ENCODE measurements at regions not wholly inside any gene's neighbourhood (a gene's known extent, or its start where the extent isn't known, plus 50 kb on each side); places are given as distances from the start of the nearest gene placed in this dataset.

DNA sequence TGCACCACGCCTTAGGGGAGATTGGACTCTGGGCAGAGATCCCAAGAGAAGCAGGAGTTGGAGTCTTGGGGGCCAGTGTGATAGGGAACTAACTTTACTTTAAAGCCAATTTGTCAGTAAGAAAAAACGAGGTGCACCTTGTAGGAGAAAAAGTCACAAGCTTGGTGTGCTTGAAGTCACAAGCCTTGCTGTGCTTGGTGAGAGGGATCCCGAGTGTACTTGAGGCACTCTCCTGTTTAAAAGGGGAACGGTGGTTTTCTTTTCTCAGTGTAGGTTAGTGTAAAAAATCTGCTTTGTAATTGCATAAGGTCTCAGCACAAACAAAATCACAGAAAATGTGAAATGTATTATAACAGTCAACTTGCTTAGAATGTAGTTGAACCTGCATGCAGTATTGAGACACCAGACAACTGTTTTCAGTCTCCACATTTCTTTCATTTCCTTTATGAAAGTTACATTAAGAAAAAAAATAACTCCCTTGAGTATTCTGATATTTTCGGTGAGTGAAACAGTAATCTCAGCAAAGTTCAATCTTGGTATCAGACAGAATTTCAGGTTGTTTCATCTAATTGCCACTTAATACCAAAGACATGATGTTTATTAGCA lies 111.1 kb upstream of the DUSP22 start:
- DNase-seq: no peak

DNA sequence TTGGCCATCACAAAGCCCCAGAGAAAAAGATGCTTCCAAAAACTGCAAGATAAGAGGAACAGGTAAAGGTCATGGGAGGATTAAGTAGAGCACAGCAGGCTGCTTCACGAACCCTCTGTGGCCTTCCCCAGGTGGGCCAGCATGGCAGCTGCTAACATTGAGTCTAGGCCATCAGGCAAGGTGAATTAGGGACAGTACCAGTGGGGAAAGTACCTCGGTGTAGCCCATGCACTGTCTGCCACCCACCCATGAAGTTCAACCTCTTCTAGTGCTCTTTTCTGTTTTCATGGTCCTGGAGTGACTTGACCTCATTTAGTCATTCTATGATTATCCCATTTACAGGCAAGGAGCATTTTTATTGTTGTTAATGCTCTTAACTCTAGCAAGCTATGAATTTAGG lies 108.6 kb upstream of the DUSP22 start:
- no peak for DNase-seq

DNA sequence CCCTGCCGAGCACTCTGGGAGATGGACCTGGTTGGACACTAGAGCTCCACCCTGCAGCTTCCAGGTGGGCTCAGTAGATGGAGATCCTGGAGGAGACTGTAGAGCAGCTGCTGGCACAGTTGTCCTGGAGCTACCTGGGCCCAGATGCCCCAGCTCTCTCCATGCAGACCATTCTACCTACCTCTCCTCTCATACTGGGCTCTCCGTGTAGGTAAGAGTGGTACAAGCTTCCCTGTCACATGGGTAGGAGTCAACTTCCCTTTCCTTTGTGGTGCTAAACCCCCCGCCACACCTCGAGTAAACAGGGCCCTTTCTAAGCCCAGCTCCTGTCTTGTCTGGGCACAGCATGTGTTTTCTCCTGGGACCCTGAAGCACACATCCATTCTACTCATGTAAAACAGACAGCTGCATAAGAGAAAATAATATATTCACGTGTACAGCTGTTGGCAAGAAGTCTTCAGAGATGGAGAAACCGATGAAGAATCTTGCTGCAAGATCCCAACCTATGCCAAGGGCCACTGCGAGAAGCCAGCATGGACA lies 108.1 kb upstream of the DUSP22 start:
- no peak for DNase-seq

DNA sequence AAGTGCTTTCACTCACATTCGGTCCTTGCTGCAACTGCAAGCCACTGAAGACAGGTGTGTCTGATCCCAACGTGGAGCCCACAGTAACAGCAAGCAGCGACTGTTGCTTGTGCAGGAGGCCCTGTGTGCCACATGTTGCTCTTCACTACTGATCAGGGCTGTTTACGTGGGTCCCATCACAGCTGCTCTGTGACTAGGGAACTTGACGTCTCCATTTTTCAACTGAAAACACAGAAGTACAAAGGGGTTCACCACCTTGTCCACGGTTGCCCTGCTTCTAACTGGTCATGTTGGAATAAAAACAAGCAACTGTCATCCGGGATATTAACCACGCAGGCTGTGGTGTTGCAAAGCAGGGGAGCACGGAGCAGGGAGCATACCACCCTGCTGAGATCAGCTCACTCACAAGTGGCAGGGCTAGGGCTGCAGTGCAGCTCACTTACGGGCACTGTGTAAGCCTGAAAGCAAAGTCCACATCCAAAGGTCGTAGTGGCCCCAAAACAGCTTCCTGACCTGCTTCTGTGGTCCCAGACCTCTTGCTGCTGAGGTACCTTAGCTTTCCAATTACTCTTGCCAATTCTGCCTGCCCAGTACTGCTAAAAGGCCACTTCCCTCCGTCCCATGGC lies 105.8 kb upstream of the DUSP22 start:
- no peak for DNase-seq

DNA sequence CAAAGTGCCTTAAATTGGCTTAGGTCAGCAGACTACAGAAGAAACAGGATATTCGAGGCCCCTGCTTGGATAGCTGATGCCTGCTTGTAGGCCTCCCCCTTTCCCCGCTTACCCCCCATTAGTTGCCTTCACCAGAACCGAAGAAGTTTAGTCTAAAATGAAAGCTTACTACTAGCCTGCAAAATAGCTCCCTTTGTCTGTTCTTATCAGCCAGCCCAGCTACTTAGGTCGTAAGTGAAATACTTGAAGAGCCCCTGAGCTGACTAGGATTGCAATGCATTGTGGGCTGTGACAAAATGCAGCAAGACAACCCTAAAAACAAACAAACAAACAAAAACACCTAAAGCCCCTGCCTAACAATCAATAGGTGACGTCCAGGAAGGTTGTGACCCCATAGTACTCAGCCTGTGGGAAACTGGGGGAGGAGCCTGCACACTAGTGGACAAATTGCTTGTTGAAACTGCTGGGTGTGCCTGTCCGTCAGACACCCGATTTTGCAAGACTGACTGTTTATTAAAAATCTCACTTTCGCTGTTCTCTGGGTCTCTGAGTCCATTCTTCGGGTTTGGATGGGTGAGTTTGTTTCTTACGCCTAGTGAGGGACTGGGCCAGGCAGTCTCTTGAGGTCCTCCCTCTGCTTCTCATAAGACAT lies 105.0 kb upstream of the DUSP22 start:
- no peak for DNase-seq

DNA sequence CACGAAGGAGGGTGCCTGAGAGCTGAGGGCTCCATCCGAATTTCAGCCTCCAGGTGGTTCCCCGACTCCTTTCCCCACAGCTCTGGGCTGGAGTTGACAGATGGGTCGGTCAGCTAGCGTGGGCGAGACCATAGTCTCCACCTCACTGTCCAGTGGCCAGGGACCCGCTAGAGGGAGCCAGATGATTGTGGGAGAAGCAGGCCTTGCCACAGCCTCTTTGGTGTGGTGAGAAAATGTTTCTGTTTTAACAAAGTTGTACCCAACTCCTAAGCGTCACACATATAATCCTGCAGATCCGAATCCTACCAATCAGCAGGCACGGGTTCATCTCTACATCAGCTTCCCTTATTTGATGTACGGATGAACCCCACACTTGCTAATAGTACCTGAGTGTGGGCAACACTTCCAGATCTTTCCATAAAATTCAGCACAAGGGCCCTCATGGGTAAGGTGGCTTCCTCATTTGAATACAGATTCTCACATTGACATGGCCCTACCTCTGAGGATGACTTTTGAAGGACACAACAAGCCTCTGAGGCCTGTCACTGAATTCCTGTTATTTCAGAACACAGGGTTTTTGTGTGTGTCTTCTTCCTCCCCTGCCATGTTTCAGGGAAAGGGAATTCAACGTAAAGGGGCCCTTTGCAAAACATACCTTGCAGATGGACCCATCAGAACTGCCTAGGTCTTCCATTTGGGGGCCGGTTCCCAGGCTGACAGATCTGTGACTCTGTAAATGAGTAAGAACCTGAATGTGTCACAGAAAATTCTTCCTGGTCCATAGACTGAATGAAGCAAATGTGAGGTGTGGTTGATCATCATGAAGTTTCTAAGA lies 103.2 kb upstream of the DUSP22 start:
- DNase-seq: peak; percentile 71

DNA sequence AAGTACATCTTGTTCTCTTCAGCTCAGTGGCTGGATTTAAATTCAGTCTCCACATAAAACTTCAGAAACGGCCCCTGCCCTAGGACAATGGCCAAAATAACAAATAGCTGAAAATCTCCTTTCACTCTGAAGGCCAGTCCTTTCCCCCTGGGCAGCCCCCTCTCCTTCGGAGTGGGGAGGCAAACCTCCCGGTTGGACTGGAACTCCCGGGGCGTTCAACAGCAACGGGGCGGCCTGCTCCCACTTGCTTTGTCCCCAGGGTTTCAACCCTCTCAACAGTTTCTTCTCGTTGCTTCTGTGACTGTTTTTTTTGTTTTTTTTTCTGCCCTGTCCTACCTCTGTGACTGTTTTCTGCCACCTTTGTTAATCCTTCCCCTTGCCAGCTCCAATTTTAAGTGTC lies 102.6 kb upstream of the DUSP22 start:
- DNase-seq: no peak

DNA sequence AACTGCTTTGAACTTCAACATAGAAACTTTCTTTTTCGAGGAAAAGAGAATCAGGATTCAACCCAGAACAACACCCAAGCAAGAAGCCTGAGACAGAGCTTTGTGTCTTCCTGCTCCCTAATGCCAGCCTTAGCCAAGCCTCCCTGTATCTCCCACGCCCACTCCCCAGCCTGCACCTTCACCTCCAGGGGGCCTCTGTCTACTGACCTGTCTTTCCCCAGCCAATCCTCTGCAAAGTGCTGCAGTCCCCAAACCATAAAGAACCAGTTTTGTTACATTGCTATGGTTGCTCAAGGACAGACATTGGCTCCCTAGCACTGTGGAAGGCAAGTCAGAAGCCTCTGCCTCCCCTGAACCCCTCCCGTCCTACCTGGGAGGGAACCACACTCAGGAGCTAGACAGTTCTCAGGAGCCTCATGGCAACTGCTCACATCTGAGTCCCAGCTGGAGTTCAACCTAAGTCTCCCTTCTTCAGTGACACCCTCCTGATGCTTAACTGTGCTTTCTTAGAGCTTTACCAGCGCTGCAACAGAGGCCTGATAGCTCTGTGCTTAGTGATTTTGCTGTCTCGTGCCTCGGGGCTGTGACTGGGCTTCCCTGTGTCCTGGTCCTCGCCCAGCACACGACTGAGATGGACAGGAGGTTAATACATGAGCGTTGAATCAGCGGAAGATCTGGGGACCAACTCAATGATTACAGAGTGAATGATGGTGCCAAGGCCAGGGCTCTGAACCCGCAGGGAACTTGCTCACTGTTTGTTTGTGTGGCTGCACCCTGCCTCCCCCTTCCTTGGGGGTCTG lies 101.5 kb upstream of the DUSP22 start:
- DNase-seq: no peak

DNA sequence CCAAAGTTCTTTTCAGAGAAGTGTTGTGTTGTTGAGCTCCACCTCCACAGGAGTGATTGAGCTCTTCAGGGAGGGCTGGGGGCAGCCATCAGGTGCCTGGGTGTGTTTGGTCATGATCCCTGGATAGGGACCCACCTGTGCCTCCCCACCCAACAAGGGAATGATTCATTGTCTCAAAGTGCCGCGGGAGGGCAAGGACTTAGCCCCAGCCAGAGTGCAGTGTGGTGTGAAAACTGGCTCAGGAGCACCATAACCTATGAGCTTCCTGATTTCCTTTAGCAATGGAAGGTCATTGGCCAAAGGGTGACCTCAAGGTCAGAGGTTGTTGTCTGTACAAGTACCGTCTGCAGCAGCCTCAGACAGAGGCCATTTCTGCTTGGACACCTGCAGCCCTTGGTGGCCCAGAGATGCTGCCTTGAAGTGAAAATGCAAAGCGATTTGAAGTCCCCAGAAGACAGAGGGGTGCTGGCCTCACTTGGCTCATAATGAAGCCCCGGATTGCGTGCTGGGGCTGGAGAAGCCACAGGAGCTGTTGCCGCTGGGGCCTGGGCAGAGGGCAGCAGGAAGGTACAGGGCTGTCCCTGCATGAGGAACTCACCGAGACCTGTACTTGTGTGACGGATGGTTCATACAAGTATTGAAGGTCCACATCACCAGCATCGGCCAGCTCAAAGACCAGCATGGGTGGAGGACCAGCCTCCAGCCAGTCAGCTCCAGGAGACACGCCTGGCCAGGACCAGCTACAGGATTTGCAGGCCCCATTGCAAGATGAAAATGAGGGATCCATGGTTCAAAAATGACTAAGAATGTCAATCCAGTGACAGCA lies 100.6 kb upstream of the DUSP22 start:
- no peak for DNase-seq

DNA sequence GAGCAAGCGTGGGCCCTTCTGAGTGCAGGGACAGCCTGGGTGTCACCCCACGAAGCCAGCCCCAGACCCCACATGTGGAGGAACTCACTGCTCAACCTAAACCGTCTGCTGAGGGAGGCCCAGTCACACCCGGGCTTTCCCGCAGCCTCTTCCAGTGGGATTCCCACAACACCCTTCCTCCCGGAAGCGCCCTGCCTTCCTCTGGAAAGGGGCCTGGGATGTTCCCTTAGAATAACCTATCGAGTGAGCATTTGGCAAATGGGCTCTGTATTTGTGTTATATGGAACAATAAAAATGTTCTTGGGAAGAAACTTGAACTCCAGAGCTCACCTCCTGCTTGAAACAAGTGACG lies 100.0 kb upstream of the DUSP22 start:
- no peak for DNase-seq

DNA sequence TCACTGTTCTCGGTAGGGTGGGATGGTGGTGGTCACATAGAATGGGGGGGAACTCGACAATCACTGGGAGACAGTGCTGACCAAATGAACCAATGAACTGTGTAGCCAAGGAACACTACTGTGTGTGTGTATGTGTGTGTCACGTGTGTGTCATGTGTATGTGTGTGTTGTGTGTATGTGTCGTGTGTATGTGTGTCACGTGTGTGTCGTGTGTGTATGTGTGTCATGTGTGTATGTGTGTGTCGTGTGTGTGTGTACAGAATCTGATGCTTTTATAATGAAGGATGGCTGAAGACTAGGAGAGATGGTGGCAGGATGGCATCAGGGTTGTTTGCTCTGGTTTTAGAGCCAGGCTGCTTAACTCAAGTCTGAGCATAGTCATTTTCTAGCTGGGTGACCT lies 99.1 kb upstream of the DUSP22 start:
- no peak for DNase-seq

DNA sequence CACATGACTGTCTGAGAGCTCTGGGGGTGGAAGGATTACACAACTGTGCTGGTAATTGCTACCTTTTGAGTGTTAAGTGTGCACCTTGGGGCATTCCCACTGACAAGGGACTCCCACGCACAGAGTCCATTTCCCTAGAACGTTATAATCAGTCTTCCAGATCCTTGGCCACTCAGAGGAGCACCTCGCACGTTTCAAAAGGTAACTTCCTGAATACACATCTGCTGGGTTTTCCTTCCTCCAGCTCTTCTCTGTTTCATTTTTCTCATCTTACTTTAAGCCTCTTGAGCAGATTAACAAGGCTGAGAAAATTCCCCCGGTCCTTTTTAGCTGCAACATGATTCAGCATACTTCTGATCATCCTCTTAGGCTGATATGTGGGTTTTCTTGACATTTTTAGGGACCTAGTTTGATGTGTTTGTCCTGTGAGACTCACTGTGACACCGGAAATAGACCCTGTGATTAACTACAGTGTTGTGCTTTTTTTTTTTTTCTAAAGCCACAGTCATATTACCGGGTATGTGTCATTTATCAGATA lies 98.4 kb upstream of the DUSP22 start:
- peak; percentile 41 for DNase-seq

DNA sequence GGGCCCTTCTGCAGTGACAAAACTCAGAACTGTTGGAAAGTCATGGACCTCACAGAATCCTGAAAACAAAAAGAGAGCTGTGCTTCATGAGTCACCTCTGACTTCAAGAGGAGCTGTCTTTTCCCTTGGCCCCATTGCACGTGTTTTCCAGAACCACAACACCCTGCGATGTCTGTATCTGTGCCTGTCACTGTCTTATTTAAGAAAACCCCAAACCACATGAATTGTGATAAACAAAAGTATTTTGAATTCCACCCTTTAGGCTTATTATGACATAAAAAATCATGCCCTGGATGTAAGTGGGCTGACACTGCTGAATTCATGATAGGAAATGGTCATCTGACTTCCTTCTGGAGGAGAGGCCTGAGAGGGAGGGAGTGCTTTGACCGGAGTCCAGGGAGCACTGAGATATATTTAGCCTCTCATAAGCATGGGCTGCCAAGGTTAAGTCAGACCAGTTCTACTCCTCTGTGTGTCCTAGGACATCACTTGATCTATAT lies 96.4 kb upstream of the DUSP22 start:
- DNase-seq: peak; percentile 39

DNA sequence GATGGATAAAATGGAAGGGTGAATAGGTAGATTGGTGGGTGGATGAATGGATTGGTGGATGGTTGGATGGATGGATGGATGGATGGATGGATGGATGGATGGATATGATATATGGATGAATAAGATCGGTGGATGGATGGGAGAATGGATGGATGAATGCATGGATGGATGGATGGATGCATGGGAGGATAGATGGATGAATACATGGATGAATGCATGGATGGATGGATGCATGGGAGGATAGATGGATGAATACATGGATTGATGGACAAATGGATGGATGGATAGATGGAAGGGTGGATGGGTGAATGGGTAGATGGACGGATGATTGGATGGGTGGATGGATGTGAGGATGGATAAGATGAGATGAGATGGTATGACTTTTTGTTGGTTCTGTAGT lies 95.7 kb upstream of the DUSP22 start:
- DNase-seq: no peak

DNA sequence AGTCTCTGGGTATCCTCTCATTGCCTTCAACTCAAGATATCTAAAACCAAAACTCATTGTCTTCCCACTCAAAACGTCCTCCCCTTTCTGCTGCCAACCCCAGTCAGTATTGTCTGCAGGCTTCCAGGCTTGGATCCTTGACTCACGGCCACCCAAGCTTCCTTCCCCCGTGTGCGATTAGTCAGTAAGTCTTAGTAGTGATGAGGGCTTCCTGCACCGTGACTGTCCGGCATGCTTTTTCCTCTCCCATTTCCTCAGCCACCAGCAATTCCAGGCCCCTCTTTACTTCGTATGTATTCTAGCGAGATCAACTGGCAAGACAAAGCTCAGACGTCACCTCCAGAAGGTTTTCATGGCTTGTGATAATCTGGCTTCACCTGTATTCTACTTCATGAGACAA lies 88.6 kb upstream of the DUSP22 start:
- DNase-seq: no peak

DNA sequence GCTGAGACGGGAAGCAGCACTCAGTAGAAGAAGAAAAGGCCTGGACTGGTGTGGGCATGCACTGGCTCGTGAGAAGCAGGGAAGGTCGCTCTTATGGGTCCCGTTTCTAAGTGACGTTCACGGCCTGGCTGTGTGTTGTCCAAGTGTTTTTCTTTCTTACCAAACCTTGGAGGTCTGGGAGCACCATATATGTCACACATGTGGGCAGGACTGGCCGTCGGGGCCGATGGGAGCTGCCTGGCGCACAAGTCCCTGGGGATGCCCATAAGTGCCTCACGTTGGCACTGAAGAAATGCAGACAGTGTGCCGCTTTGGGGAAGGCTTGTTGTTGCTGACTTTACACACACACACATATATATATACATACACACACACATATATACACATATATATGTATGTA lies 86.0 kb upstream of the DUSP22 start:
- no peak for DNase-seq

DNA sequence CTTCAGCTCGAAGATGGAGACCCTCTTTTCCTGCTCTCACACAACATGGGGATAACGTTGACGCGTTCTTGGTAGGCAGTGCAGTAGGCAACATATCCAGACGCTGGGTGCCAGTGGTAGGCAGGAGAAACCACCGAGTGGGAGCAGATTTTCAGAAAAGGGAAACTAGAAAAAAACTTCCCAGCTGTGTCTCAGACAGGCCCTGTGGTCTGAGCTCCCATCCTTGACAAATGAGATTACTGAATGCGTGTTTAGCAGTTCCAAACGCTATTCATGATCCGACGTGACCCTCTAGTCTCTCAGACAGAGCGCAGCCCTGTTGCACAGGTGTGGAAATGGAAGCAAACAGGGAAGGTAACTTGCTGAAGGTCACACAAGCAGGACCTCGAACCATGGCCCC lies 83.9 kb upstream of the DUSP22 start:
- DNase-seq: no peak

DNA sequence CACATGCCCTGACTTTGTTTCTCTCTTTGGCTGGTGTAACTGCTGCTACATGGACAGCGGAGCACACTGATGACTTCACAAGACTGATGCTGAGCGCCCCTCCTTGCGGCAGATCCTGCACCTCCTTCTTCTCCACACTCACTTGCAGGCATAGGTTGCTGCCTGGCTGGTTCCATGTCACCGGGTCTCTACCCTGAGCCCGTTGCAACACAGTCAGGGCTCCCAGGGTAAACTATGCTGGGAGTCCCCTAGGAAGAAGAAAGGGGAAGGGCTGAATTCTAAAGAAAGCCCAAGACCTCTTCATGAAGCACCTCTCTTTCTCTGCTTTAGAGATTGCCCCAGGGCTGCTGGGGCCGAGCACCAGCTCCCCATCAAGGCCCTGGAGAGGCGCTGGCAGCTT lies 83.3 kb upstream of the DUSP22 start:
- no peak for DNase-seq

DNA sequence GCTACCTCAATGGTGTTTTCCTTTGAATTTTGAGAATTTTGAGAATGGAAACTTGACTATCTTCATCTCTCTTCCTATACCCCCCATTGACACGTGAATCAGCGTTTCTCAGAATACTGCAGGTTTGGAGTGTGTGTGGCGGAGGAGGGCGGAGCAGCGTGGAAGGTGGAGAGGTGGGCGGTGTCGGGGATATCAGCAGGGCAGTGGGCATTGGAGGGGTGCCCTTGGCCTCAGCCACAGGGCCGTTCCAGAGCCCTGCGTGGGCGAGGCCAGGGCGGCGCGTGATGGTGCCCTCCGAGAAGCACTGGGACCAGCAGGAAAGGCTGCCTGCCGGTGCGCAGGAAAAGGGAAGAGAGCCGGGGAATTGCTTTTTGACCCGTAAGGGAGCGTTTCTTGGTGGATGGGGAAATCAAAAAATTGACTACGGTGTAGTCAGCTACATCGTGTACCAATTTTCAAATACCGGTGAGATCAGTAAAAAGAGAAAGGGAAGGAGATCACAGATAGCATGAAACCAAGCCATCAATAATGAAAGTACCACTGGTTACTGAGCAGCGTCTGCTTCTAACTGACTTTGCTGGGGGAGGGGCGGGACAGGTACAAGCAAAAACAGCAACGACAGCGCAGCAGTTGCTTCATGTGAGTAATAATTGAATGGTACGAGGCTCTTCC lies 82.7 kb upstream of the DUSP22 start:
- peak; percentile 56 for DNase-seq

DNA sequence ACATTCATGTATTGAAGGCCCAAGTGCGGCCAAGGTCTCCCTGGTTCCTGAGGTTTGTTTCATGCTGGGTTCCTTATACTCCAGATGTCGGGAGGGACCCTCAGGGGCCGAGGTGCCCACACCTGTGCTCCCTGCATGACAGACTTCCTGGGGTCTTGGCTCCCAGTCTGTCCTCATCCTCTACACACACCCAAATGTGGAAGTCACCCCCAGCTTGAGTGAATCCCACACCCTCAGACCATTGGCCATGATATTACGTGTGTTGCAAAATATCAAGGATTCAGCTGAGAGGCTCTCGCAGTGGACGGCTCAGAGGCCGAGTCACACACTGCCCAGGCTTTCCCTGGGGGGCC lies 82.2 kb upstream of the DUSP22 start:
- DNase-seq: no peak

Data from stimulated activated CD4-positive, alpha-beta T cell treated with anti-CD3 and anti-CD28 coated beads, Interleukin-12 subunit alpha, Interleukin-12 subunit beta, amount 100 ng/mL, for 4 hours (primary cell).